GM23248 (cell line): ENCODE measurements at regions not wholly inside any gene's neighbourhood (a gene's known extent, or its start where the extent isn't known, plus 50 kb on each side); places are given as distances from the start of the nearest gene placed in this dataset.

Experiments used
- EZH2 ChIP-seq: fragments of 200-600 bp; sonication (generic); IDR thresholded peaks from 2 replicates; pipeline ENCODE4 v1.6.1; 2018; ENCODE audit warnings: antibody characterized with exemption, mild to moderate bottlenecking; ENCODE audit not compliant: insufficient read depth, poor library complexity, severe bottlenecking
- EZH2phosphoT487 ChIP-seq: fragments of 200-600 bp; sonication (generic); IDR thresholded peaks from 2 replicates; pipeline ENCODE4 v1.6.1; 2018; ENCODE audit warnings: antibody characterized with exemption, moderate library complexity, mild to moderate bottlenecking, low read depth; ENCODE audit not compliant: insufficient read depth

DNA sequence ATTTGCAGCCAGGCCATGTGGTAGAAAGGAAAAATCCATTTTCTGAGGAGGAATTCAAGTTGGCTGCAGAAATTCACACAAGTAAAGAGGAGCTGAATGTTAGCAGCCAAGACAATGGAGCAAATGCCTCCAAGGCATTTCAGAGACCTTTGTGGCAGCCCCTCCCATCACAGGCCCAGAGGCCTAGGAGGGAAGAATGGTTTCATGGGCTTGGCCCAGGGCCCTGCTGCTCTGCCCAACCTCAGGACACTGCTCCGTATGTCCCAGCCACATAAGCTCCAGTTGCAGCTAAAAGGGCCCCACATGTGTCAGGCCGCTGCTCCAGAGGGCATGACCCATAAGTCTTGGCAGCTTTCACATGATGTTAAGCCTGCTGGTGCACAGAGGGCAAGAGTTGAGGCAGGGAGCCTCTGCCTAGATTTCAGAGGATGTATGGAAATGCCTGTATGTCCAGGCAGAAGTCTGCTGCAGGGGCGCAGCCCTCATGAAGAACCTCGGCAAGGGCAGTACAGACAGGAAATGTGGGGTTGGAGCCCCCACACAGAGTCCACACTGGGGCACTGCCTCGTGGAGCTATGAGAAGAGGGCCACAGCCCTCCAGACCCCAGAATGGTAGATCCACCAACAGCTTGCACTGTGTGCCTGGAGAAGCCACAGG, 144.2 kb upstream of the EPB41L4A start:
- TF ChIP-seq EZH2phosphoT487 = no peak
- TF ChIP-seq EZH2 = no peak
